NCI-H1092 treated with DMSO at 0.1 percent for 48 hours (cell line): ENCODE measurements at regions not wholly inside any gene's neighbourhood (a gene's known extent, or its start where the extent isn't known, plus 50 kb on each side); places are given as distances from the start of the nearest gene placed in this dataset.
"Not testable (repeated sequence)": the region's sequence is repeated elsewhere in the genome, so short reads cannot be mapped to it uniquely, and the experiment has no call there.

Source experiments
- DNase-seq: peaks from one replicate; lab custom pipeline; 2025; lab: John Stamatoyannopoulos, UW

DNA sequence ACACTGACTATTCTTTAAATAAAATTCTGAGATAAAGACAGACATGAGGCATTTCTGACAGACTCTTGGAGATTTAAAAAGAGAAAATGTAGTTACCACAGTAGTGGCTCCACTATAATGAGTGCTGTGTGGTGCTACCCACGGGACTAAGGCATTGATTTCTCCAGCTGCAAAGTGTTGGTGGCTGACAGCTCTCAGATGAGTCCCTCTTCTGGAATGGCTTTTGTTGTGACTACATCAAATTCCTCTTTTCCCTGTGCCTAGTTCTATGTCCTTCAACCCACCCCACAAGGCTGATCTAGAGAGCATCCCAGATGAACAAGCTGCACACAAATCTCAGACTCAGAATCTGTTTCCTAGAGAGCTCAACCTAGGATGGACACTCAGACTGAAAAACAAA lies 884.8 kb upstream of the ZEB2 start:
- no peak for DNase-seq

DNA sequence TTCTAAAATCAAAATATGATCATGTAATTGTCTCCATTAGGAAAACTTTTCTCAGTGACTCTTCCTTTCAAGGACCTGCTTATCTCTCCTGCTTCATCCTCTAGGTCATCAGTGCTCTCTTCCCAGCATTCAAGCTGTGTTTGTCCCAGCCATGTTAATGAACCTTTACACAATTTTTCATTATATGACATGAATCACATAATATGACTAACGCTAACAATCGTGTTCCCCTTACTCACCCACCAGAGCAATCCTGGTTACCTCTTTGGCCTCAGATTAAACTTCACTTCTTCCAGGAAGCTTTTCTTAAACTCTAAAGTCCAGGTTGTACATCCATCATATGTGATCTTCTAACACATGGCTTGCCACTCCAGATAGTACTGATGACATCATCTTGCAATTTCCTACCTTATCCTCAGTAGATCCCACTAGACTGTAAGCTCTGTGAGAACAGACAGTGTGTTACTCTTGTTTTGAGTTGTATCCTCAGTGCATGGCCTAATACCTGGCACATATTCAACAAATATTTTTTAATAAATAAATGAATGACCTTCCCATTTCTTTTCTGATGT lies 882.9 kb upstream of the ZEB2 start:
- DNase-seq, result no peak

DNA sequence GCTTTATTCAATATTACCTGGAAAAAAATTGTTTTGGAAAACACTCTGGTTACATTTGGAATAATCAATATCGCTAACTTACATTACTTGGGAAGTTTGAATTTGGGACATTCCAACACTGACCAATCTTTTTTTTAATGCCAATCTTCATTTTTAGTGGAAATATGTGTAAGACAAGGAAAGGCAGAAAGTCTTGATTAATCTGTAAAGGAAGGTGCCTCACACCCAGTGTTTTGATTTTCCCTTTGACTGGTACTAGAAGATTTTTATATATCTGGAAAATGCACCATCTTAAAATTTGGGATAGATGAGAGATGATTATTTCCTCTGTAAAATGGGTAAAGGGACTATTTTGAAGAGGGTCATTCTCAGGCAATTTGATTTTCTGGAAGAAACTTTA lies 879.2 kb upstream of the ZEB2 start:
- no peak for DNase-seq

DNA sequence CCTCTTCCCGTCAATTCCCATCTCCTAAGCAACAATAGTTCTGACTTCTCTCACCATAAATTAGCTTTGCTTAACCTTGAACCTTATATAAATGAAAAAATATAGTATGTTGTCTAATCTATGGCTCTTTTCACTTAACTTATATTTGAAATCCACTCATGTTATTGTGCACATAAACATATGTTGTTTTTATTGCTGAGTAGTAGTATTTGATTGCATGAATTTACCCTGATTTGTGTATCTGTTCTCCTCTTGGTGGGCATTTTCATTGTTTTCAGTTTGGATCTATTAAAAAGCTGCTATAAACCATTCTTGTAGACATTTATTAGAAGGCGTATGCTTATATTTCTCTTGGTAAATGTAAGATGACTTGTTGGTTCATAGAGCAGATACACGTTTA lies 874.3 kb upstream of the ZEB2 start:
- no peak for DNase-seq

DNA sequence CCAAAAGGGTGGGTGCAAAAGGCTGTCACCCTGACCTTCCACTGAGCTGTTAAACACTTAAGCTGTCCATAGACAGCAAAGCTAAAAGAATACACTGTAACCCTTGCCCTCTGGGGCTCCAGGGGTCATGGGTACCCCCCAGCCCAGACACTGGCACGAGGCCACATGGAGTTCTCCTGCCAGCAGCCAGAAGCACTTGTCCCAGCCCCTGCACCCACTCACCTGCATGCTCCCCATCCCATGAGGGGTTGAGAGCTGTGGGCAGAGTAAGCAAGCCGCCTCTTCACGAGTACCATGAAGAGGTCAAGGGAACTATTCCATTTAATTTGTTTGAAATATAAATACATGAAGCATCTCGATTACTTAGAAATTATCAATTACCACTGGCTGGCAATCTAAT lies 867.1 kb upstream of the ZEB2 start:
- no peak for DNase-seq

DNA sequence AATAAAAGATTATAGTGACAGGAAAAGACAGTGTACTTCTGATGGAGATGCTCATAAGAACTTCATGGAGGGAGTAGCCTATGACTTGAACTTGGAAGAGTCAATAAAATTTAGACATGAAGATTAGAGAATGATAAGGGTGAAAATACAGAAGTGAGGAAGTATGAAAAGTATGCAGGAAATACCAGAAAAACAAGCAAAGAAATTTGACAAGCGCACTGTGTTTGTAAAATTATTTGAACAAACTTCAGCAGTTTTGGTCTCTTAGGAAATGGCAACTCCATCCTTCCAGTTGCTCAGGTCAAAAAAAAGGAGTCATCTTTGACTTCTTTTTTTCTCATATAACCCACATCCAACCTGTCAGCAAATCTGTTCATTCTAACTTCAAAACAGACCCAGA lies 864.0 kb upstream of the ZEB2 start:
- DNase-seq, result no peak

DNA sequence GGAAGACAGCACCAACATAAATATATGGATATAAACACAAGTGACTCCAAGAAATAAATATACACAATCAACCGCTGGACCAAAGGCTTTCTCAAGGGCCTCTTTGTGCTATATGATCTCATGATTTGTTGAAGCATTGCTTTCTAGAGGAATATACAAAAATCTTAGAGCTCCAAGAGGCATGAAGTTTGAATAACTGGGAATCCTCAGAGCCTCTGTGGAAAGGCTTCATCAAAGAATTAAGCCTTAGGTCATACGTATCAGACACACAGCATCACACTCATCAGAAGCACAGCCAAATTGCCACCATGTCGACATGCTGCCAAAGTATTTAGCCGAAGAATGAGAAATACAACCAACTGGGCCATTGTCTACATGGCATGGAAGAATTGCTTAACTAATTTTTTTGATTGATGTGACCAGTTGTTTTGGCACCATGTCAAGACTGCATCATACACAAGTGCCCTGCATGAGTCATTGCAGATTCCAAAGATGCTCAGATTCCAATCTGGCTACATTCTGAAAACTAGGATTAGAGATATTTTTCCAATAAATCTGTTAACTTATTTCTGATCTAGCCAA lies 860.6 kb upstream of the ZEB2 start:
- no peak for DNase-seq

DNA sequence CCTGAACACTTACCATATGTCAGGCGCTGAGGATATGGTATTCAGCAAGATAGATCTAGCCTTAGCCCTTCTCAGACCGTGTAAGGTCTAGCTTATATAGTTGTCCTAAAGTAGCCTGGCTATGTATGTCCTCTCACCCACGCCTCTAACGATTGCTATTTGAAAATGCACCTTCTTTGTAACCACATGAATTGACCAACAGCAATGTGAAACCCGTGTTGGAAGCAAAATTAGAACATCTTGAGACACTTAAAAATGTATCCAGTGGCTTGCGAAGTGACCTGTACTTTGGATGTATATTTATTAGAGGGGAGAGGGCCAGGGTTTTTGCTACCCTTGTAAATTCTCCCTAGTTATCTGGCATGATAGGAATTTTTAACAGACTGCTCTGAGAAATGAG lies 860.0 kb upstream of the ZEB2 start:
- DNase-seq, result no peak

DNA sequence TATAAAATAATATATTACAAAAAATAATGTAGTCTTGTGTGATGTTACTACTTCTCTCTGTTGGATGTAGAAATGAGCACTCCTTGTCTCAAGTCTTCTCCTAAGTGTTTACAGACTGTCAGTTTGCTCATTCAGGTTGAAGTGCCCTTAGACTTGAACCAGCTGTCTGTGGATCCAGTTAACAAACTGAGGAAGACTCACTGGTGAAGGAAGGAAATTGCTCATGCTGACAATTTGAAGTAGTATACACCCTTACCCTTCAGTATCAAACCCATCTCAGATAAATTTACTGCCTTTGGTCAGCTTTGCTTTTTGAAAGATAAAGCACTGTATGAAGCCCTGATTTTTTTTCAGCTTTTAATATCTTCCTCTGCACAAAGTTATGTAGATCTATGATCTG lies 854.2 kb upstream of the ZEB2 start:
- DNase-seq, result no peak

DNA sequence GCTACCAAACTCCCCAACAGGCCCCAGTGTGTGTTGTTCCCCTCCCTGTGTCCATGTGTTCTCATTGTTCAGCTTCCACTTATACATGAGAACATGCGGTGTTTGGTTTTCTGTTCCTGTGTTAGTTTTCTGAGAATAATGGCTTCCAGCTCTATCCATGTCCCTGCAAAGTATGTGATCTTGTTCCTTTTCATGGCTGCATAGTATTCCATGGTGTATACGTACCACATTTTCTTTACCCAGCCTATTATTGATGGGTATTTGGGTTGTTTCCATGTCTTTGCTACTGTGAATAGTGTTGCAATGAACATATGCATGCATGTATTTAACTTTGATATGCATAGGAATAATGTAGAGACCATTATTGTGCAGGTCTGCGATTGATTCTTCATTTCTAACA lies 847.4 kb upstream of the ZEB2 start:
- not testable (repeated sequence) for DNase-seq

DNA sequence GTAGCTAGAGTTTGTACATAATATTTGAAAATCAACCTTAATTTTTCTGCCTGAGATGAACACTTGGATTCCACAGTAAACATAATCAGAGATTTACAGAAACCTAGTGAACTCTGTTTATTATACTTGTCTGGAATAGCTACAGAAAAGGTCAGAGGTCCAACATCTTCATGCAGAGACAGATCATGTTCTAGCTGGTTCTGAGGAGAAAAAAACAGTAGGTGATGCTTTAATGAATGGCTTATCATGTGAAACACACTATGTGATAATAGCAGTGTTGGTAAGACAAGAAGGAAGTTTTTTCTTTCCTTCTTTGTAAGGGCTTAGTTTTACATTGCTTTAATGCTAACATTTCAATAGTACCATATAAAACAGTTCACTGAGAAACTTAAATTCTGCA lies 846.4 kb upstream of the ZEB2 start:
- DNase-seq, result no peak

DNA sequence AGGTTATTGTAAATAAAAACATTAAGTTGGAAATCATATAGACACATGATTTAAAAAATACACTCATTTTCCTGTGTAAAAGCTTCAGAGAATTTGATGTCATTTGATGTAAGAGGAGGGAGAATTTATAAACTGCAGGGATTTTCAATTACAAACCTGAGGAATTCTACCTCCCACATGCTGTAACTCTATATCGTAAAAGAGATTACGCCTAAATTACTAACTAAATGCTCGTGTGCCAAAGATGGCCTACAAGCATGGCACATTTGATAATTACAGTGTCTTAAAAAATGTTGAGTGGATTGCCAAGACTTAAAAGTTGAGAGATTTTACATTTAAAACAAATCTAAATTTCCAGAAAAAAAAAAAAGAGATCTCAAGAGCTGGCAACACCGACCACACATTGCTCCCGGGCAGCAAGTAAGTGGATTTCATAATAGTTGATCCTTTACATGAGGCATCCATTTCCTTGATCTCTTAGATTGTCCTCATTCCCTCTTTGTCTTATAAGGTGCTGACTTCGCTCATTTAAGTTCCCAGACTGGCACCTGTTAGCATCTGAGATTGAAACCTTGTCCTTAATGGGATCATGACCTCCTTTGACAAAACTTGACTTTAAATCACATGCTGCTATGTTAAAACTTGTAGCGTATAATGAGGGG lies 840.3 kb upstream of the ZEB2 start:
- no peak for DNase-seq

DNA sequence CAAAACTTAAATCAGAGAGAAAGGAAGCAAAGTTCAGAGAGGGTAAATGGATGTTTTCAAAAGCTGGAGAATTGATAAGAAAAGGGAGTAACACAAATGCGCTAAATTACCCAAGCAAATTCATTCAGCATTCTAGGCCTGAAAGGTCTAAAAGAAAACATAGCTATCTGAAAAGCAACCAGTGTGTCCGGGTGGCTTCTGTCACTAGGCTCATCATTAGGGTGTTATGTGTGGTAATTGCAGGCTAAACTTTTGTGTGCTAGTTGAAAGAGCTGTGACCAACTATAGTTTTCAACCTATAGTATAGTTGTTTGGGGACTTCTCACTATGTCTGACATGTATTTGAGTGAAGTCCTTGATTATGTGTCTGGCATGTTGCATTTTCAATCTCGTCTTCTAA lies 839.6 kb upstream of the ZEB2 start:
- no peak for DNase-seq

DNA sequence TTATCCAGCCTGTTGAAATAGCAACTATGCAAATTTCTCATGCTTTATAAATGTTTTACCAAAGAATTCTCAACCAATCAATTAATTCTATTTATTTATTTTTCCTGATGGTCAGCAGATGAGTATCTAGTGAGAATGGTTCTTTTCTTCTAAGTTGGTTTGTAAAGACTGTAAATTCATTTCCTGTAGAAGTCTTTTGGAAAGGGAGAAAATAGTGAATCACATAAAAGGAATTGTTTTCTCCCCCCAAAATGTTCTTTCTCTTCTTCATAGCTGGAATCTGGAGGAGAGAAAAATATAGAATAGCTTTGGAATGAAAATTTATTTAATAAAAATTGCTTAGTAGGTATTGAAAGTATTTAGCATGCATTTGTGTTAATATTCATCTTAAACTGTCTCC lies 836.1 kb upstream of the ZEB2 start:
- DNase-seq, result no peak

DNA sequence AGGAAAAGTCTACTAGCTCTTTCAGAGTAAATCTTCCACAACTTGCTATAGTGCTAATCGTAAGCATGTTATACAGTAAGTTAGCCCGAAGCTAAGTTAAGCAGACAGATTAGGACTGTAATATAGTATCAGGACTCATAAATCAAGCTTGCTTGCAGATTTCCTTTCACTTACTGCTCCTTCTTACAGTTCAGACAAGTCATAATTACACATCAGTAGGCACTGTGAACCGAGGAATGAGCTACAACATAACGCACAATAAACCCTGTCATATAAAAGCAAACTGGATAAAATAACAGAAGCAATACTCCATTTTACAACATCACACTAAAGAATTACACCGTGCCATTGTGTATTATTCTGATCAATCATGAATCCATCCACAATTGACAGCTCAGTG lies 832.6 kb upstream of the ZEB2 start:
- DNase-seq, result no peak

DNA sequence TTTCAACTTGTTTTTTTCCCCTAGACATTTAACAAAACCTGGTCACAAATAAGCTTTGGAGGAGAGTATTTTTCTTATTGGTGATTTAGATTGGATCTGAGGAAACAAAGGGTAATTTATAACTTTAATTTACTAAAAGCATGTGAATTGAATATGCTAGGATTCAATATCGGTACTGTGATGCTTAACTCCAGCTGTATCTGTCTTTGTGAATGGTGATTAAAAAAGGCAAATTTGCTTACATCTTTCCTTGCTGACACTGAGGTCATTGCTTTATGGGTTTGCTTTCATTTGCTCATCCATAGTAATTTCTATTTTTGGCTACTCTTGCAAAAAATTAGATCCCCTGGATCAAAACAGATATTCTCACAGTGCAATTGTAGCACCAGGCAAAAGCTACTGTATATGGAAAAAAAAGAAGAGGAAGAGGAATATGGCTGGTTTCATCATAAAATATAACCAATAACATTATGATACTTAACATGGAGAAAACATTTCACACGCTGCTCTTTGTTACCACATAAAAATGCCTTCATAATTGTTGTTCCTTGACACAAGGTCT lies 832.0 kb upstream of the ZEB2 start:
- no peak for DNase-seq

DNA sequence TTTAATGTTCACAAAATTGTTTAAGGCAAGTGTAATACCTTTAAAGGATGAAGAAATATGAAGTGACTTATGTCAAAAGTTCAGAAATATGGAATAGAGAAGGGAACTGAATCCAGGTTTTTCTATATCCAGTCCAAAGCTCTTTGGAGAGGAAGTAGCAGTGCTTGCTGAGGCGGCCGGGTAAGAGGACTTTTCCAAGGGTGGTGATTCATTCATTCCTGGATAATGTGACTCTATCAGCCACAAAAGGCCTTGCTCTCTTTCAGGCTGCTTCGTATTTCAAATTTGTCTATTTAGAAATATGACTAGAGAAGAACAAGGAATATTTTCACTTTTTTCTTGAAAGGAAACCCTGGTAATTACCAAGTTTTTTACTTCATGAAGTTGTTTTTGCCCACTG lies 830.1 kb upstream of the ZEB2 start:
- no peak for DNase-seq

DNA sequence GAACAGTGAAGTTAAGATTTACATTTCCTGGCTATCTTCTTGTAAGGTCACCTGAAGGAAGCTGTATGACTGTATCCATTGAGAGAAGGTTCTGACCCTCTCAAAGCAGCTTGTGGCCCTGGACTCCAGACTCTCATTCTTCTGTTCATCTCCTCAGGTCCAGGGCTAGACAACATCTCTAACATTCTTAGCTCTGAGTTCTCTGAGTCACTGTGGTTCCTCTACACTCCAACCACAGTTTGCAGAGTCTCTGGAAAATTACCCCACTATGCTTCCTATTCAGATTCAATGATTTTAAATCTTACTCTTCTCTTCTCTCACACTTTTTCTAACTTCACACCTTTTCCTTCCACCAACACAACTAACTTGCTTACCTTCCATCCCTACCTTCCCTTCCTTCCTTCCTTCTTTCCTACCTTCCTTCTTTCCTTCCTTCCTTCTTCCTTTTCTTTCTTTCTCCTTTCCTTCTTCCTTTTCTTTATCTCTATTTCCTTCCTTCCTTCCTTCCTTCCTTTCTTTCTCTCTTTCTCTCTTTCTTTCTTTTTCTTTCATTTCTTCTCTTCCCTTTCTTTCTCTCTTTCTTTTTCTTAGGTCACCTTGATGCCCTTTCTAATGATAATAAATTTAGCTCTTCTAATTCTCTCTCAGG lies 824.3 kb upstream of the ZEB2 start:
- no peak for DNase-seq

DNA sequence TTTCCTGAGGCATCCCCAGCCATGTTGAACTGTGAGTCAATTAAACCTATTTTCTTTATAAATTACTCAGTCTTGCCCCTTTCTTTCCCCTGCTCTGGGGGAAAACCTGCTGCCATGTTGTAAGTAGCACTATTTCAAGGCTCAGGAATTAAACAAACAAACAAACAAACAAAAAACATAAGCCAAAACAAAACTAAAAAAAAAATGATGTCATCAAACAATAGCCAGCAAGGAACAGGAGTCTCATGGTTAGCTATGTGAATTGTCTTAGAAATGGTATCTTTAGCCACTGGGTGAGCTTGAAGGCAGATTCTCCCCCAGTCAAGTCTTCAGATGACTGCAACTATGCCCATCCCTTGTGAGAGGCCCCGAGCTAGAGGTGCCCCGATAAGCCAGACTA lies 823.4 kb upstream of the ZEB2 start:
- DNase-seq, result no peak

DNA sequence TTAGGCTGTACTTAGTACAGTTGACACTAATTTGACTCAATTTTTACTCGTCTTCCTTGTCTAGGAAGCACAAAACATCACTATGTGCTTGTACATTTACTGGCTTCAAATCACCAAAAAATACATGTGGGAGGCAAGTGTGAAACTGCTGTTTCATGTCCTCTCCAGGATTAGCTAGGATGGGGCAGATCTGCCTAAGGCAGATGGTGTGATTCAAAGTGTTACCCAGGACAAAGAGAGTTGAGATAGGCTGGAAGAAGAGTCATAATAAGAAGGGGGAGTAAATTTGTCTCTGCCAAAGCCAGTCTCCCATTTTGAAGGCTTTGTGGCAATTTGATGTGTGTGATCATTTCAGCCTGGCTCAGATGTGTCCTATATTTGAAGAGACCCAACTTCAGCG lies 821.6 kb upstream of the ZEB2 start:
- DNase-seq, result no peak

DNA sequence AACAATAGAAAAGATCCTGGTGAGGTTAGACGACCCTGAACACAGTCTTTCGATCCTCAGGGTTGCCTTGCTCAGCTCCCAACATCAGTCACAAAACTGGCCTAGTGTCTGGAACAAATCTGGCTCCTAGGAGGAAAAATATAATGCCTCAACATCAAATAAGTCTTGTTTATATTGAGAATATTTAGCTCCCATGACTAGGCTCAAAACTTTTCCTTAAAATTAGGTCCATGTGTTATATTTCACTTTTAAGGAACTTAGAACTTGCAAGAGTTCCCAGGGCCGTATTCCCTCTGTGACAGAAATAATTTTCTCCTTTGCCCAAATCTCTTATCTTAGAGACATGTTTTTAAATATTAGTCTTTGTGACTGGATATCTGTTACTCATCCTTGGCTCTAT lies 819.7 kb upstream of the ZEB2 start:
- DNase-seq, result no peak

DNA sequence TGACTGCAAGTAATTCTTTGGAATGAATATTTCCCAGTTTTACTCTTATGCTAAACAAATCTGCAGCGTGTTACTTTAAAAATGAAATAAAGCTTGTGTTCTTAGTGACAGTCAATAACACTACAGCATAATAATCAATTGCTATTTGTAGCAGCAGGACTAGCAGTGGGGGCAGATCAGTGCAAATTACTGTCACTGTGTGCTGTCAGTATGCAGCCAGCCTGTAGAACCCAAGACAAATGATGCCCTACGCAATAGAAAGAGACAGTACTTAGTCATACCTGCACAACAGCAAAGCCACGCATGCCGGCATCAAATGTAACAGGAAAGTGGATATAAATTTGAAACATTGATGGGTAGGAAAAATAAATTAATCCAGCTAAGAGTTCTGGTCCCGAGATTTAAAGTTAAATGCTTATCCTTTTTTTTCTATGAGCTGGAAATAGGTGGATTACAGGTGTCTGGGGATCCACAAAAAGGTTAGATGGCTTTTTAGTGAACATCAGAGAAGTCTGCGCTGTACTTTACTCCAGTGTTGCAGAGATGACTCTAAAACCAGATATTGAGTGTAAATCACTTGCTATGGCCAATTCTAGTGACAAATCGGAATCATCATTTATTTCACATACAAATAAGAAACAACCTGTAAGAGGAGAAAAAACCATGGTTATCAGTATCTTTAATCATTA lies 812.4 kb upstream of the ZEB2 start:
- no peak for DNase-seq

DNA sequence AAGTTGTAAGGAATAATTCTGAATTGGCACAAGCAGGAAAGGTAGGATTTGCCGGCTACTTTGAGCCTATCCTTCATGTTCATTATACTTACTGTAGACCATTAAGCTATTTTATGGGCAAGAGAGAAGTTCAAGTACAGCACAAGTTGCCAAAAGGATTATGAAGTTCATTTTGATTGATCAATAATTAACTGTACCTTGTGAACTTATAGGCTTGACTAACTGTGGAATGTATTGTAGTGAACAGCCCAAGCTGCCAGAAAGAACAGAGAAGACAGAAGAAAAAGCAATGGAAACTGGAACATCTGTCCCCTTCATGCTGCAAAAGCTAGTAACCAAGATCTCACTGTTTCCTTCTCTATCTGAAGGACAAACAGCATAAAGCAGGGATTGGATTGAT lies 810.1 kb upstream of the ZEB2 start:
- DNase-seq, result no peak
